ENCODE measurements at regions not wholly inside any gene's neighbourhood (a gene's known extent, or its start where the extent isn't known, plus 50 kb on each side); places are given as distances from the start of the nearest gene placed in this dataset.

DNA sequence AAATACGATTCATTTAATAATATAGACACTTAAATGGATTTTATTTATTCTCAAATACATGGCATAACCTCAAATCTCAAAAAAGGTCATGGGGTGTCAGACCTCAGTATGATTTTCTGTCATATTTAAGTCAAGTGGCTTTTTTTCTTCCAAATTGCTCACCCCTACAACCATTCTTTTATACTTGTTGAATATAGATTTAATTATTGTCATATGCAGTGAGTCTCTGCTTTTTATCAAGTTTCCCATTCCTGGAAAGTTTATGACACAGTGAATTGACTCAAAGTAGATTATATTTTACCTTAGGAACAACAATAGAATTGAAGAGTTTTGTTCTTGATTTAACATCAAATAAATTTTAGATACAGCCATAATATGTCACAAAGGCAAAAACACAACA is 59.5 kb upstream of the IRF2BP2 start:
- H3K4me1 Mint-ChIP-seq (ENCODE audit: low read depth): peaks cover 5% of the 10 kb centered on the region
- POLR2A ChIA-PET: interaction anchor here (0.9 kb wide), 1 partner anchor 10 kb away, joined by 4 read pairs; no protein-coding TSS in a partner anchor
- H3K36me3 Mint-ChIP-seq (ENCODE audit: low read depth): no peaks in the 10 kb centered on the region
- H3K9me3 Mint-ChIP-seq: peaks cover 2% of the 10 kb centered on the region
- DNase-seq: no peak
- no peak for ATAC-seq
- no peaks in the 10 kb centered on the region for H3K27me3 Mint-ChIP-seq
- CTCF ChIA-PET: no interaction called here
- TF ChIP-seq CTCF (IDR thresholded peaks at IDR 0.05): no peak
- intact Hi-C loops (cut with micrococcal nuclease): no loop called here
- H3K4me3 Mint-ChIP-seq: no peak overlapping the region
- H3K27ac Mint-ChIP-seq: no peak overlapping the region

DNA sequence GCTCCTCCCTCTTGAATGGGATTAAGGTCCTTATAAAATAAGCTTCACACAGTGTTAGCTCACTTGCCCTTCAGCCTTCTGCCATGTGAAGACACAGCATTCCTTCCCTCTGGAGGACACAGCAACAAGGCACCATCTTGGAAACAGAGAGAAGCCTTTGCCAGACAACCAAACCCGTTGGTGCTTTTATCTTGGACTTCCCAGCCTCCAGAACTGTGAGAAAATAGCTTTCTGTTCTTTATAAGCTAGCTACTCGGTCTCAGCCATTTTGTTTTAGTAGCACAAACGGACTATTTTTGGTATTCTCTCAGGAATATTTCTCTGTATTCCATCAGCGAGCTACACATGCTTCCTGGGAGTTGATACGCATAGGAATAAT is 58.6 kb upstream of the IRF2BP2 start:
- intact Hi-C loops (cut with micrococcal nuclease): no loop called here
- POLR2A ChIA-PET: no interaction called here
- H3K27ac Mint-ChIP-seq: no peak overlapping the region
- ATAC-seq (no peak), DNase-seq (no peak)
- no peak for TF ChIP-seq CTCF (IDR thresholded peaks at IDR 0.05)
- no peaks in the 10 kb centered on the region for H3K36me3 Mint-ChIP-seq (ENCODE audit: low read depth)
- no peaks in the 10 kb centered on the region for H3K27me3 Mint-ChIP-seq
- peaks cover 2% of the 10 kb centered on the region for H3K9me3 Mint-ChIP-seq
- H3K4me1 Mint-ChIP-seq (ENCODE audit: low read depth): peaks cover 5% of the 10 kb centered on the region
- CTCF ChIA-PET: no interaction called here
- H3K4me3 Mint-ChIP-seq: no peak overlapping the region

- ATAC-seq (peak; percentile 80), DNase-seq (peak; percentile 32)
- no peak overlapping the region for H3K4me3 Mint-ChIP-seq
- CTCF ChIA-PET: no interaction called here
- peaks cover 5% of the 10 kb centered on the region for H3K4me1 Mint-ChIP-seq (ENCODE audit: low read depth)
- intact Hi-C loops (cut with micrococcal nuclease): no loop called here
- no peaks in the 10 kb centered on the region for H3K36me3 Mint-ChIP-seq (ENCODE audit: low read depth)
- peaks cover 2% of the 10 kb centered on the region for H3K9me3 Mint-ChIP-seq
- H3K27me3 Mint-ChIP-seq: no peaks in the 10 kb centered on the region
- no peak for TF ChIP-seq CTCF (IDR thresholded peaks at IDR 0.05)
- POLR2A ChIA-PET: no interaction called here
- H3K27ac Mint-ChIP-seq: no peak overlapping the region
These were observed 57.9 kb upstream of the IRF2BP2 start for GRCh38 chr1:234667600-234668576.

DNA sequence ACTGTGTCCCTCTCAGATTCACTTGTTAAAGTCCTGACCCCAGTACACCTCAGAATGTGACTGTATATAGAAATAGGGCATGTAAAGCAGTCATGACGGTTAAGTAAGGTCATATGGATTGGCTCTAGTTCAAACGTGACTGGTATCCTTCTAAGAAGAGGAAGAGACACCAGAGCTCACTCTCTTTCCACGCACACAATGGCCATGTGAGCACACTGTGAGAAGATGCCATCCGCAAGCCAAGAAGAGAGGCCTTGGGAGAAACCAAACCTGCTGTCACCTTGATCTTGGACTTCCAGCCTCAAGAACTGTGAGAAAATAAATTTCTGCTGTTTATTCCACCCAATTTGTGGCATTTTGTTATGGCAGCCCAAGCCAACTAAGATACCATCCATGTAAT is 56.8 kb upstream of the IRF2BP2 start:
- POLR2A ChIA-PET: interaction anchor here (0.7 kb wide), 1 partner anchor 57 kb away, joined by 3 read pairs; no protein-coding TSS in a partner anchor
- no peak overlapping the region for H3K27ac Mint-ChIP-seq
- no peaks in the 10 kb centered on the region for H3K36me3 Mint-ChIP-seq (ENCODE audit: low read depth)
- no peak overlapping the region for H3K4me3 Mint-ChIP-seq
- CTCF ChIA-PET: no interaction called here
- intact Hi-C loops (cut with micrococcal nuclease): no loop called here
- no peaks in the 10 kb centered on the region for H3K27me3 Mint-ChIP-seq
- H3K9me3 Mint-ChIP-seq: peaks cover 2% of the 10 kb centered on the region
- TF ChIP-seq CTCF (IDR thresholded peaks at IDR 0.05): no peak
- peaks cover 5% of the 10 kb centered on the region for H3K4me1 Mint-ChIP-seq (ENCODE audit: low read depth)
- DNase-seq (no peak), ATAC-seq (no peak)

- DNase-seq: no peak
- H3K27ac Mint-ChIP-seq: no peak overlapping the region
- no peak for ATAC-seq
- H3K36me3 Mint-ChIP-seq (ENCODE audit: low read depth): no peaks in the 10 kb centered on the region
- no peak for TF ChIP-seq CTCF (IDR thresholded peaks at IDR 0.05)
- H3K27me3 Mint-ChIP-seq: no peaks in the 10 kb centered on the region
- intact Hi-C loops (cut with micrococcal nuclease): no loop called here
- POLR2A ChIA-PET: interaction anchor here (1.0 kb wide), 1 partner anchor 59 kb away, joined by 5 read pairs; no protein-coding TSS in a partner anchor
- peaks cover 5% of the 10 kb centered on the region for H3K4me1 Mint-ChIP-seq (ENCODE audit: low read depth)
- H3K9me3 Mint-ChIP-seq: peaks cover 2% of the 10 kb centered on the region
- CTCF ChIA-PET: no interaction called here
- no peak overlapping the region for H3K4me3 Mint-ChIP-seq
These were observed 56.1 kb upstream of the IRF2BP2 start for GRCh38 chr1:234665975-234666605.

Data from activated CD8-positive, alpha-beta T cell treated with anti-CD3 and anti-CD28 coated beads for 36 hours (primary cell).